Effector CD8-positive, alpha-beta T cell (primary cell): ENCODE measurements at regions not wholly inside any gene's neighbourhood (a gene's known extent, or its start where the extent isn't known, plus 50 kb on each side); places are given as distances from the start of the nearest gene placed in this dataset.

Source experiments
- DNase-seq: peaks from one replicate; lab custom pipeline; 2025; lab: John Stamatoyannopoulos, UW

- no peak for DNase-seq
Measured at GRCh38 chr2:144156736-144157640, 362.9 kb downstream of the ZEB2 start.

DNA sequence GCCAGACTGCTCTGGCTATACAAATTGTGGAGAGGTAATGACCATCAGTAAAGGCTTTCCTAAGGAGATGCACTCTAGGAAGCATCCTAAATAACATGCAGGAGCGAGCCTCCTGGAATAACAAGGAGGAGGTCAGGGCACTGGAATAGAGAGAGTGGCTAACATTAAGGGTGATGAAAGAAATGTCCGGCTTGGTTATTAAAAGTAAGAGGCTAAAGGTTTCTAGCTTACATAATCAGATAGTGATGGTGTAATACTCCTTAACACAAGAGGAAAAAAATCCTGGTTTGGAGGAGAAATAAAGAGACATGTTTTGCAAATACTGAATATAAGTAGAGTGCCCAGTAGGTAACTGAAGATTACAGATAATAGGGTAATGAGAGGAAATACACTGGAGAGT lies 365.7 kb downstream of the ZEB2 start:
- DNase-seq, result no peak

GRCh38 chr2:144152817-144153271 lies 367.1 kb downstream of the ZEB2 start:
- DNase-seq, result no peak

DNA sequence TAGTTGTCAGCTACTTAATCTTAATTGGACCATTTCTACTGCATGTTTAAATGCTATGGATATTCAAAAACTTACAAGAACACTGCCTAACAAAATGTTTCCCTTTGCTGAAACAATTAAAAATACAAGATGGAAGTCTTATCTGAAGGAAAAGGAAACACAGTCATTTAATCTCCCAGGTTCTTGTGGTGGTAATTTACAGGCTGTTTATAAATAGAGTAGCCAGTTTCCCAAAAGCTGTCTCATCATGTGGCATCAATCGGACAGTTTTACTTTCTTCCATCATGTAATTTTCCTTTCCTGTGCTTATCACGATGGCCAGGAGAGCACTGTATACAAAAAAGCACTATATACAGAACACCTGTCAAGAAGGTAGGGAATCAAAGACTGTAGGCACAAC lies 368.1 kb downstream of the ZEB2 start:
- DNase-seq, result no peak

DNA sequence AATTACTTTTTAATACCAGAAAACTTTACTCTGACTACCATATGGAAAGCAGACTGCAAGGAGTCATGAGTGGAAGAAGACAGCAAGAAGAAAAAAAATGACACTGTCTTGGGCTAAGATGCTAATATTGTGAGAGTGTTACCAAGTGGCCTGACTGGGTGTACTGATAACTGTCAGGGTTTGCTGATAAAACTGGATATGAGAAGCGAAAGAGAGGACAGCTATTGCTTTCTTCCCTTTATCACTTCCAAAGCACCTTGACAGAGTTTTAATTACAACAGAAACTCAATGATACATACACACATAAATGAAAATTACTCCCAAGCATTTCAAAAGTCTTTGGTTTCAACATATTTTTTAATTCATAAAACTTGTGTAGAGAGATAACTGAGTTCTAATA lies 368.5 kb downstream of the ZEB2 start:
- no peak for DNase-seq

DNA sequence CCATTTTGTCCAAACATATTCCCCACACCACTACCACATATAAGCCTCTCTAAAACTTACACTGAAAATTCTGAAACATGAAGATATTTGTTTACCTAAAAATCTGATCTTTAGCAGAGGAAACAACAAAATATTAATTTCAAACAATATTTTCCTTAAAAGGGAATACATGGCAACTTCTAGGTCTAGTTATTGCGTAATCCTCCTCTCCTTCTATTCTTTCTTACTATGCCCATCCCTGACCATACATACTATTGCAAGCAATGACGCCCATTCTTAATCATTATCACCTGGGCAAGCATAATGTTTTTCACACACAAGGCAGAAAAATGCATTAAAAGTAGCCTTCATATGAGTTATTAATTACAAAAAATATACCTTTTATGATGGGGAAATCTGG lies 372.6 kb downstream of the ZEB2 start:
- no peak for DNase-seq

GRCh38 chr2:144146876-144147275 lies 373.0 kb downstream of the ZEB2 start:
- no peak for DNase-seq

DNA sequence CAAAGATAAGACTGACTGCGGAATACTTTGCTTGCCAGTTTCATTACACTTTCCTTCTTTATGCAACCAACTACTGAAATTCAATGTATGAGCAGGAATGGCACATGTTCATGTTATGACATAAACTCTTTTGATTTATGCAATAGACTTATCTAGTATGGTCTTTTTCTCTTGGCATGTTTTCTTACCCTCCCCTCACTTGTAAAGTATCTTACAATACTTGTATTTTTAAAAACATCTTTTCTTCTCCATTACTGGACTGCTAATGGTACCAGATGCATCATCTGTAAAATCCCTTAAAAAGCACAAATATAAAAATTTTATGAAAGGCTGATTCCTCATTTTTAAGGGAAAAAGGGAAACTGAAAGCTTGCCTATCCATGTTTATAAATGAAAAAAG lies 373.8 kb downstream of the ZEB2 start:
- no peak for DNase-seq

- DNase-seq, result no peak
Measured at GRCh38 chr2:144143294-144144151, 376.4 kb downstream of the ZEB2 start.

DNA sequence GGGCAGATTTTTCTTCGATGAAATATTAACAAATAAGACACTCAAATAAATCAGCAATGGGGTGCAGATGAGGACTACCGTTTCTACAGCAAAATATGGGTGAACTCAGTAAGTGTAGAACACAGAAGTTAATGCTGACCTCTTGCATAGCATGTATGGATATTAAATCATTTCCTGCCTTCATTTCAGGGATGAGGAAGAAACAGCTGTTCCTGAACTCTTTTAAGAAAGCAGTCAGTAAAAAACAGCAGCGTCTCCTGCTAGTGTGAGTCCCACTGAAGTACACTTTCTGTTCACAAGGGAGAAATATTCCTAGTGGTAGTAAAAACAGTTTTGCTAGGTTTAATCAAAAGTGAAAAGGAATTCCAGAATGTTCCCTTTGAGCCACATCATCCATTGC lies 379.0 kb downstream of the ZEB2 start:
- DNase-seq, result no peak

DNA sequence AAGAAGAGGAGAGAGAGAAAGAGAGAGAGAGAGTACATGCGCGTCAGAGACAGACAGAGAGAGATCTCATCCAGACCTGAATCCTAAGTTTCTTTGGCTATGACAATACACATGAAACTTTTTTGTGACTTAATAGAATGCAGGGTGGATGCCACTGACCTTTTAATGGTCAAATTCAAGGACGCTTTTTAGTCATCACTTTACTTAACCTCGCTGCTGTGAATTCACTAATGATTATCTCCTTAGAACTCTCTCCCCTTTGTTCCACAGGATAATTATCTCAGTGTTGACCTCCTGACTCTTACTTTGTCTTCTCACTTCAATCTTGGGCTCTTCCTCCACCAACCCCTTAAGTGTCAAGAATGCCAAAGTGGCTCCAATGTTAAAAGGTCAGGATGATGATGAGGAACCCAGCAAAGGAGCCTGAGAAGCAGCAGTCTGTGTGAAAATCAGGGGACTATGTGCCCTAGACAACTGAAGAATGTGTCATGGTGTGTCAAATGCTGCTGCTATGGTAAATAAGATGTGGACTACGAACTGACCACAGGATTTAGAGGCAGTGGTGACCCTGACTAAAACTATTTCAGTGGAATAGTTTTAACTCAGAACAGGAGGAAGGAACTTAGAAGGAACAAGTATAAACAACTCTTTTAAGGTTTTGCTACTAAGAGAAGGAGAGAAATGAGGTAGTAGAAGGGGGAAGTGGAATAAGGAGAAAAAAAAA lies 382.1 kb downstream of the ZEB2 start:
- DNase-seq, result no peak

DNA sequence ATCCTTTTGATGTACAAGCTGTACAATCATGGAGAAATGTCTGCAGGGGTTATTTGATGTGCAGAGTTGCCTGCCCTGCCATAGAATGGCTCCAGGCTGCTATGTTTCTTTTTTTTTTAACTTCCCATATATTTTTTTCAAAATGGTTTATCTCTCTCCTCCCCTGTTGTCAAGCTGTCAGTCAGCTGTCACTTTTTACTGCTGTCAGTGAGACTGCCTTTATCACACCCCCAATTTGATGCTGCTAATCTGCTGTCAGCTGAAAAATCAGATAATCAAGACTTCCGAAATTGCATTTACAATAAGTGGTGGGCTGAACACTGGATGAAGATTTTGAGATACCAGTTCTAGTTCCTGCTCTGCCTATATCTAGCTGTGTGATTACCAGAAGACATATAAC lies 382.6 kb downstream of the ZEB2 start:
- DNase-seq, result no peak

DNA sequence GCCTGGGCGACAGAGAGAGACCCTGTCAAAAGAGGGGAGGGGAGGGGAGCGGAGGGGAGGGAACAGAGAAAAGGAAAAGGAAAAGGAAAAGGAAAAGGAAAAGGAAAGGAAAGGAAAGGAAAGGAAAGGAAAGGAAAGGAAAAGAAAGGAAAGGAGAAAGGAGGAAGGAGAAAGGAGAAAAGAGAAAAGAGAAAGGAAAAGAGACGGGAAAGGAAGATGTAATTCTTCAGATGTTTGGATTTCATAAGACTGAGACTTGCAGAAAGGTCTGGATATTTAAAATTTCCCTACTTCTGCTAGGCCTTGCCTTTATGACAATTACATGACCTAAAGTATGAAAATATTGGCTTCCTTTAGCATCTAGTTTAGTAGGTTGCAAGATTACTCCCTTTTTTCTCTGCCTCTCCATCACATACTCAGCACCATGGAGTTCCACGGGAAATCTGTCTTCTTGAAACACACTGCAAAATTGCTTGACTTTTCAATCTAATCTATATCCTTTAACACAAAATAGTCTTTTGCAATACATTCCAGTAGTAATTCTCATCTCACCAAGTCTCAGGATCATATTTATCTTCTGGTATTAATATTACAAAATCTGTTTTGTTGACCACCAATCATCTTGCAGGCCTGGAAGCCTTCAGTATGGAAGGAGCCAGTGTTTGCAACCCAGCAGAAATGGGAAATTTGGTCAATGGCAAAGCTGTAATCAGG lies 383.5 kb downstream of the ZEB2 start:
- no peak for DNase-seq

DNA sequence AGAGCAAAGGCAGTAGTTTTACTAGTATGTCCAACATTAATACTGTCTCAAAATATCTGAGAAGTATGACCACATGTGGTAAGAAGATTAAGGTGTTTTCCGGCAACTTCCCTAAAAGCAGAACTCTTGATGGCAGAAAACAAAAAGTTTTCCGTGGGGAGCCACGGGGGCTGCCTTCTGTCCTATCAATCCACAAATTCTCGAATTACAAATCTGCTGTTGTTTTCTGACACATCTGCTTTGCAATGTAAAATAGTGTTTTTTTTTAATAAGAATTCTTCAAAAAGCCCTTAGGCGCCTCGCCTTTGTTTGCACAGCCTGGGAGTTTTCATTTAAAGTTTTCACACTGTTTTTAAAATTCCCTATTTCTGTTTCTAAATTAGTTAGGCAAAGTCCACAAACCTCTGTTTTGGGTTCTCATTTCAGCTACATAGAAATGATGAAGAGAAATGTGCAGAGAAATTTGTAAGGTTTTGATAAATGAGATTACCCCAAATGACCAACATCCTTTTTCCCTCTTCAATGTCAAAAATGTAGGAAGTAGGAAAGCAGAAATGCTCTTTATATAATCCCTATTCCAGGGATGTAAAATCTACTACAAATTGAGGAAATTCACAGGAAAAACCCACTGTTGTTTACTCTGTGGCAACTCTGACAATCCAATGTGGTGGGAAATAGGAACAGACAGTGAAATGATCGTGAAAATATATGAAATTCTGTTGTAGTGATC lies 385.8 kb downstream of the ZEB2 start:
- DNase-seq, result no peak

GRCh38 chr2:144132357-144132756 lies 387.6 kb downstream of the ZEB2 start:
- no peak for DNase-seq

- DNase-seq, result no peak
Measured at GRCh38 chr2:144131042-144131441, 388.9 kb downstream of the ZEB2 start.

- DNase-seq, result no peak
Measured at GRCh38 chr2:144130551-144130950, 389.4 kb downstream of the ZEB2 start.

DNA sequence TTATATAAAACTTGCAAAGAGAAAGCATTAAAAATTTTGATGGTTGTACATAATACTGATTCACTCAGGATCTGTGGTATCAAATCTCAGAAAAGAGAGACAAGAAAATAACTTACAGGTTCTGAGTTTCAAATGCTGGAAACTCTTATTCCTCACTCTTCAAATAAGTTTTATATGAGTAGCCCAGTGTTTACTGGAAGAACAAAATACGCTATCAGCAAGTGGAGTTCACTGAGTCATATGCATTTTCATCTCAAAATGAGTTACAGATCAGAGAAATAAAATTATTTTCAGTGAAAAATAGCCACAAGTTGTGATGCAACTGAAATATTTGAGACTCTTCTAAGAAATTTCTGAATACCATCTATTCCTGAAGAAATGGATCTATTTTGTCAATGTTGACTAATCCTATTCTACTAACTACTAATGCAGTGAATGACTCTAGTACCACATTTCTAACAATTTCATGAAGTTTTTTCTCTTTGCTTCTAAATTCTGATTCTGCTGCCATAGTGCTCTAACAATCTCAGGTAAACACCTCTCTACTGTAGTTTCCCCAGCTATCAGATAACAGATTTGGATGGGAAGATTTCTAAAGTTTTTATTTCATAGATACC lies 391.7 kb downstream of the ZEB2 start:
- no peak for DNase-seq

DNA sequence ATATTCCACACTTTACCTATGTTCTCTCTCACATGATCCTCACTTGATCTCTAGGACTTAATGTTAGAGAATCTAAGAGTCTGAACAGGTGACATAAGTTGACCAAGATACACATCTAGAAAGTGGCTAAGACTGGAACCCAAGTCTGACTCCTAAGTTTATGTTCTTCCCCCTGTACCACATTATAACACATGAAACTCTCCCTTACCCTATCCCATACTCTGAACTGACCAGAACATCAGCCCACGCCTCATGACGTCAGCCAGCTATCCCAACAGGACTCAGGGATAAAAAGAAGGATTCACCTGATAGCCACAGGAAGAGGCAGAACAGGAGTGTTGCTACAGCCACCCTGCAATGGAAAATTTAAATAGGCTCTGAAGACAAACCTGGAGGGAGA lies 392.2 kb downstream of the ZEB2 start:
- DNase-seq, result no peak

GRCh38 chr2:144126302-144126701 lies 393.6 kb downstream of the ZEB2 start:
- DNase-seq, result no peak
